Adrenal gland (tissue), 9 donors: ENCODE measurements at regions not wholly inside any gene's neighbourhood (a gene's known extent, or its start where the extent isn't known, plus 50 kb on each side); places are given as distances from the start of the nearest gene placed in this dataset.
A peak's percentile ranks its signal among the peaks of the same experiment; 100 is the strongest.

Source experiments
- DNase-seq, 7 donors: peaks; one replicate each; pipeline ENCODE4 v3.0.0-alpha.2; 2019 to 2020
- H3K27ac ChIP-seq, 5 donors: fragments of 200-600 bp; sonication (generic) in 4 of 5; 1 replicate in 3 of 5; 2 replicates in 2 of 5; pipeline versions ENCODE4 v1.5.1 to v1.8.0; 2016 to 2020; ENCODE audit warnings: mild to moderate bottlenecking in 1 of 5
- H3K27me3 ChIP-seq: fragments of 200-600 bp; 2 replicates; pipeline ENCODE4 v1.8.0; 2021
- H3K36me3 ChIP-seq, 2 donors: fragments of 200-600 bp; replicated peaks in 1 of 2; 1 replicate in 1 of 2; 2 replicates in 1 of 2; pipeline versions ENCODE4 v1.5.1 to v1.8.0; 2018 to 2022
- H3K4me1 ChIP-seq, 2 donors: fragments of 200-600 bp; replicated peaks in 1 of 2; 1 replicate in 1 of 2; 2 replicates in 1 of 2; pipeline versions ENCODE4 v1.5.1 to v1.8.0; 2018 to 2021
- H3K4me3 ChIP-seq, 4 donors: fragments of 200-600 bp; sonication (generic) in 3 of 4; one replicate each; pipeline ENCODE4 v1.5.1; 2016 to 2018
- H3K9me3 ChIP-seq, 3 donors: fragments of 200-600 bp; sonication (generic) in 1 of 3; replicated peaks in 1 of 3; 1 replicate in 2 of 3; 2 replicates in 1 of 3; pipeline versions ENCODE4 v1.5.1 to v1.8.0; 2016 to 2021
- CTCF ChIP-seq, 6 experiments: fragments of 450-650 bp in 4 of 6; fragments of 200-600 bp in 2 of 6; sonication (generic) in 1 of 6; IDR thresholded peaks; 1 replicate in 5 of 6; 2 replicates in 1 of 6; pipeline versions ENCODE4 v1.5.1 to v1.8.0; 2016 to 2021; ENCODE audit warnings: antibody characterized with exemption in 6 of 6, mild to moderate bottlenecking in 2 of 6, moderate library complexity in 1 of 6
- POLR2A ChIP-seq, 2 donors: fragments of 450-650 bp; IDR thresholded peaks; one replicate each; pipeline ENCODE4 v1.6.1; 2017; ENCODE audit warnings: antibody characterized with exemption in 2 of 2, mild to moderate bottlenecking in 2 of 2, moderate library complexity in 1 of 2
- WGBS, 4 donors: extraction: QIAGEN DNeasy Blood & Tissue Kit in 2 of 4; methylation state at CpG; one replicate each; pipeline versions ENCODE4 v1.1.5 to v1.1.7; 2013 to 2017; 5-methylcytosine and 5-hydroxymethylcytosine counted together
- intact Hi-C, 2 donors: fragments of 100-400 bp; cut with DNase I; formaldehyde crosslinking; loops; one replicate each; pipeline versions ENCODE4 v1.14.1 to v1.15.0; 2022 to 2023
- donor health status: healthy with polysubstance abuse.
- donor health status: Bipolar disorder and iron deficiency.
- donor health status: DM: yes; HTN: yes; CAD: no.
- donor health status: DM: no; HTN: no; CAD: no.
- donor health status: DM: no; HTN: no; CAD: no.

DNA sequence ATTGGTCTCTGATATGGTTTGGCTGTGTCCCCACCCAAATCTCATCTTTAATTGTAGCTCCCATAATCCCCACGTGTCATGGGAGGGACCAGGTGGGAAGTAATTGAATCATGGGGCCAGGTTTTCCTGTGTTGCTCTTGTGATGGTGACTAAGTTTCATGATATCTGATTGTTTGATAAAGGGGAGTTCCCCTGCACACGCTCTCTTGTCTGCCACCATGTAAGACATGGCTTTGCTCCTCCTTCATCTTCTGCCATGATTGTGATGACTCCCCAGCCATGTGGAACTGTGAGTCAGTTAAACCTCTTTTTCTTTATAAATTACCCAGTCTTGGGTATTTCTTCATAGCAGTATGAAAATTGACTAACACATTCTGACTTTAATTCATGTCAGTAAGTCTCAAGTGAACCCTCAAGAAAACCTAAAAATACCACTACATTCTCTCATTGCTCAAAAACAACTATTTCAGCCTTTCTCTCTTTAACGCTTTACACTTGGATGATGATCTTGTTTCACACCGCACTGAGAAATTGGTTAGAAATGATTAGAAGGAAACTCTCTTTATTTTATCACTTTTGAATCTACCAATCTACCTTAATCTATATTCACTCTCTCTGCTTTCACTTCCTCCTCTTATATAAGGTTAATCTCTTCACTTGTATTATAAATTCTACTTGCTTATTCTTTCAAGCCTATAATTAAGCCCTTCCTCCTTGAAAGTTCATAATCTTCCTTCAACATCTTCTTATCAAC is 110.1 kb downstream of the GALR1 start:
- WGBS, 4 donors: 62 to 76% (median 67%) methylated on average over 4 of the region's 4 CpGs
- intact Hi-C loops: no loop called here
- H3K36me3 ChIP-seq: no peaks in the 10 kb centered on the region
- no peak overlapping the region for H3K4me3 ChIP-seq
- no peak for DNase-seq
- H3K4me1 ChIP-seq: no peaks in the 10 kb centered on the region
- TF ChIP-seq POLR2A (IDR thresholded peaks at IDR 0.05): no peak
- TF ChIP-seq CTCF (IDR thresholded peaks at IDR 0.05): no peak
- no peak overlapping the region for H3K27ac ChIP-seq
- H3K27me3 ChIP-seq: no peaks in the 10 kb centered on the region
- no peaks in the 10 kb centered on the region for H3K9me3 ChIP-seq

DNA sequence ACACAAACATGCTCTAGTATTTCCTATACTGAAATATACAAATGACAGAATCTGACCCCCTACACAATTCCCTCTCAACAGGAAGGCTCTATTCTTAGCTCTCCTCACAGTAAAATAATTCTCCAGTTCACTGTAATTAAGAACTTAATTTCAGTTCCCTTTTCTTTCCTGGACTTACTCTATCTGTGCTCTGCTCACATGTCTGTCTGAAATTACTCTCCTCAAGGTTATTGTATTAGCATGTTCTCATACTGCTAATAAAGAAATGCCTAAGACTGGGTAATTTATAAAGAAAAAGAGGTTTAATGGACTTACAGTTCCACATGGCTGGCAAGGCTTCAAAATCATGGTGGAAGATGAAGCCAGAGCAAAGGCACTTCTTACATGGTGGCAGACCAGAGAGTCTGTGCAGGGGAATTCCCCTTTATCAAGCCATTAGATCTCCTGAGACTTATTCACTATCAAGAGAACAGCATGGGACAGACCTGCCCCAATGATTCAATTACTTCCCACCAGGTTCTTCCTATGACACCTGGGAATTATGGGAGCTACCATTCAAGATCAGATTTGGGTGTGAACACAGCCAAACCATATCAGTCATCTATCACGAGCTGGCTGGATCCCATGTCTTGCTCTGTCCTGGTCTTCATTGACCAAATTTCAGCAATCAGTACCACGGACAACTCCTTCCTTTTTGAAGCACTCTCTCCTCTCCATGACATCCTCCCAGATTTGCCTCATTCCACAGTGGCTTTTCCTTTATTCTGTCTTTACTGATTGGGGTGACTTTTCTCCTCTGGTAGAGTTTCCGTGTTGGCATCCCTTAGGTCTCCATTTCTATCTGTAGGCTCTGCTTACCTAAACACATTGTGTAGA is 110.9 kb downstream of the GALR1 start:
- WGBS, 4 donors: 48 to 64% (median 54%) methylated on average over 3 of the region's 3 CpGs
- no peaks in the 10 kb centered on the region for H3K9me3 ChIP-seq
- TF ChIP-seq POLR2A (IDR thresholded peaks at IDR 0.05) (no peak), CTCF (IDR thresholded peaks at IDR 0.05) (no peak)
- H3K4me3 ChIP-seq: no peak overlapping the region
- intact Hi-C loops: no loop called here
- DNase-seq: no peak
- no peaks in the 10 kb centered on the region for H3K4me1 ChIP-seq
- no peaks in the 10 kb centered on the region for H3K36me3 ChIP-seq
- no peak overlapping the region for H3K27ac ChIP-seq
- no peaks in the 10 kb centered on the region for H3K27me3 ChIP-seq

DNA sequence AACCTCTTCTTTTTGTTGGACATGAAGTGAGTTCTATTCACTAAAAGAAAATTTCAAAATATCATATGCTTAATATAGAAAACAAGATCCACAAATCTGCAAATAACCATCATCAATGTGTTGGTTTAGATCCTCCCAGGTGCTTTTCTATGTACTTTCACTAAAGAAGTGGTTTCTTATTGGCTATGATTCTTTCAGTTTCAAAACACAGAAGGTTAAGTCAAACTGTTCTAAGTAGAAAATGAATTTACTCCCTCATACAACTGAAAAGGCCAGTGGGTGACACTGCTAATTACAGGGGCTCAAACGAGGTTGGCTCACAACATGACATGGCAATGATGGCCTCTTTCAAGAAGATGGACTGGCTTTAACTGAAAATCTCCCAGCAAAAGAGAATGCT is 111.7 kb downstream of the GALR1 start:
- Histone ChIP-seq H3K4me1 (no peaks in the 10 kb centered on the region), H3K4me3 (no peak overlapping the region), H3K9me3 (no peaks in the 10 kb centered on the region), H3K36me3 (no peaks in the 10 kb centered on the region), H3K27me3 (no peaks in the 10 kb centered on the region), H3K27ac (no peak overlapping the region)
- no peak for TF ChIP-seq POLR2A (IDR thresholded peaks at IDR 0.05)
- no peak for TF ChIP-seq CTCF (IDR thresholded peaks at IDR 0.05)
- DNase-seq: no peak
- intact Hi-C loops: no loop called here
- 34 to 53% (median 45%) methylated on average over 1 of the region's 1 CpG for WGBS, 4 donors

- H3K9me3 ChIP-seq: peaks cover 0 to 5% (median 0%) of the 10 kb centered on the region in 3 donors
- H3K27ac ChIP-seq: peak overlapping the region in 1 of 5 donors; percentile 8
- TF ChIP-seq CTCF (IDR thresholded peaks at IDR 0.05) (no peak), POLR2A (IDR thresholded peaks at IDR 0.05) (no peak)
- H3K4me1 ChIP-seq: no peaks in the 10 kb centered on the region
- H3K36me3 ChIP-seq: no peaks in the 10 kb centered on the region
- no peak for DNase-seq
- intact Hi-C loops: no loop called here
- no peaks in the 10 kb centered on the region for H3K27me3 ChIP-seq
- WGBS, 4 donors: 58 to 70% (median 63%) methylated on average over 2 of the region's 2 CpGs
- no peak overlapping the region for H3K4me3 ChIP-seq
Measured at GRCh38 chr18:77365667-77366066, 116.0 kb downstream of the GALR1 start.
